Tibial nerve (tissue), 4 donors: ENCODE measurements at regions not wholly inside any gene's neighbourhood (a gene's known extent, or its start where the extent isn't known, plus 50 kb on each side); places are given as distances from the start of the nearest gene placed in this dataset.

Experiments
- CTCF ChIP-seq, 5 experiments: fragments of 200-600 bp in 3 of 5; fragments of 450-650 bp in 2 of 5; sonication (generic) in 3 of 5; IDR thresholded peaks; one replicate each; pipeline ENCODE4 v1.5.1; 2016 to 2019; ENCODE audit warnings: antibody characterized with exemption in 5 of 5, mild to moderate bottlenecking in 3 of 5, moderate library complexity in 2 of 5
- EP300 ChIP-seq, 2 donors: sonication (generic); formaldehyde crosslinking; IDR thresholded peaks; one replicate each; pipeline ENCODE4 v1.6.1; 2017; ENCODE audit warnings: antibody characterized with exemption in 2 of 2, mild to moderate bottlenecking in 1 of 2

DNA sequence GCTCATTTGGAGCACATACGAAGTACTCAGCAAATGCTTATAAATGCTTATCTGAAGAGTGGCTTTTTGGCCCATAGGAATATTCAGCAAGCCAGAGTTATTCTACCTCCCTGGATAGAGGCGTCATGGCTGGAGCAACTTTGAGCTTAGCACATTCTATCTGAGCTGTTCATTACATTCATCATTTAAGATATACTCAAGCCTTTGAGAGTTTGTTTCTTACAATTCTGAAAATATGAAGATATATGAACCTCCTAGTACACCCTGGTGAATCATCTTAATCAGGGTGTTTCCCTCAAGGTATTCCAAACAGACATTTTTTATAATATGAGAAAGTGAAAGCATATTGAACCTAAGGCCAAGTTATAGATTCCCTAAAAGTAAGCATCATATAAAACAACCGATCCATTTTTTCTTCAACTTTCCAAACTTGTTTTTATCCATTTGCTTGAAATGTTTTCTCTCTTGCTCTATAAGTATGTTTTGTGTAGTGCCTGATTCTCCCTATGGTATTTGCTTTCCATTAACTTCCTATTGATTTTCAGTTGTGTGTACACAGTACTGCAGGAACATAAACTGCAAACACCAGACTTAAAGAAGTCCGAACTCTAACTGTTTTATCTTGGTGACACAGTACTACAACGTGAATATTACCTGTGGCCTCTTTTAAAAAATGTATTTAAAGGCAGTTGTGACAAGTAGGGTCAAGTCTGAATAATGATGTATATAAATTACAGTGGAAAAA, 139.7 kb upstream of the PTPRK start:
- TF ChIP-seq CTCF (IDR thresholded peaks at IDR 0.05), result no peak
- no peak for TF ChIP-seq EP300 (IDR thresholded peaks at IDR 0.05)
